HG03460 (cell line): ENCODE measurements at regions not wholly inside any gene's neighbourhood (a gene's known extent, or its start where the extent isn't known, plus 50 kb on each side); places are given as distances from the start of the nearest gene placed in this dataset.

ENCODE experiments used
- ATAC-seq: cut with Tn5 transposase; IDR thresholded peaks from one replicate; pipeline ENCODE4 v1.9.1; 2021; ENCODE audit not compliant: unreplicated experiment

GRCh38 chr2:104583811-104584210, 270.1 kb upstream of the POU3F3 start:
- no peak for ATAC-seq

GRCh38 chr2:104584393-104584792, 269.5 kb upstream of the POU3F3 start:
- ATAC-seq: no peak

- ATAC-seq: no peak
These were observed 258.3 kb upstream of the POU3F3 start for GRCh38 chr2:104595576-104595975.

- no peak for ATAC-seq
These were observed 256.0 kb upstream of the POU3F3 start for GRCh38 chr2:104597942-104598341.

- no peak for ATAC-seq
These were observed 255.3 kb upstream of the POU3F3 start for GRCh38 chr2:104598636-104599035.

- no peak for ATAC-seq
These were observed 254.0 kb upstream of the POU3F3 start for GRCh38 chr2:104599787-104600510.

GRCh38 chr2:104606056-104606455, 247.9 kb upstream of the POU3F3 start:
- no peak for ATAC-seq

- no peak for ATAC-seq
These were observed 237.1 kb upstream of the POU3F3 start for GRCh38 chr2:104616856-104617255.

GRCh38 chr2:104620801-104621200, 233.1 kb upstream of the POU3F3 start:
- ATAC-seq: no peak

- ATAC-seq: no peak
These were observed 218.3 kb upstream of the POU3F3 start for GRCh38 chr2:104635608-104636007.

GRCh38 chr2:104638190-104638858, 215.6 kb upstream of the POU3F3 start:
- no peak for ATAC-seq

- no peak for ATAC-seq
These were observed 215.1 kb upstream of the POU3F3 start for GRCh38 chr2:104638859-104639202.

GRCh38 chr2:104641786-104642185, 212.1 kb upstream of the POU3F3 start:
- no peak for ATAC-seq

GRCh38 chr2:104648376-104648775, 205.5 kb upstream of the POU3F3 start:
- no peak for ATAC-seq

GRCh38 chr2:104649866-104650265, 204.0 kb upstream of the POU3F3 start:
- ATAC-seq: no peak

- no peak for ATAC-seq
These were observed 203.4 kb upstream of the POU3F3 start for GRCh38 chr2:104650405-104650996.

GRCh38 chr2:104654811-104655210, 199.1 kb upstream of the POU3F3 start:
- ATAC-seq: no peak

- no peak for ATAC-seq
These were observed 197.2 kb upstream of the POU3F3 start for GRCh38 chr2:104656571-104657163.

GRCh38 chr2:104658144-104658835, 195.6 kb upstream of the POU3F3 start:
- ATAC-seq: no peak

- no peak for ATAC-seq
These were observed 194.9 kb upstream of the POU3F3 start for GRCh38 chr2:104658904-104659591.

- no peak for ATAC-seq
These were observed 192.9 kb upstream of the POU3F3 start for GRCh38 chr2:104660991-104661390.
